Adipocyte (in vitro differentiated cells): ENCODE measurements at regions not wholly inside any gene's neighbourhood (a gene's known extent, or its start where the extent isn't known, plus 50 kb on each side); places are given as distances from the start of the nearest gene placed in this dataset.
A peak's percentile ranks its signal among the peaks of the same experiment; 100 is the strongest.

Source experiments
- DNase-seq: peaks from one replicate; pipeline ENCODE4 v3.0.0-alpha.2; 2015; ENCODE audit warnings: low read depth
- H3K27me3 ChIP-seq: replicated peaks from 2 replicates; pipeline ENCODE4 v1.7.0; 2013; ENCODE audit warnings: mild to moderate bottlenecking, low read length, moderate library complexity; ENCODE audit not compliant: control insufficient read depth, insufficient read depth
- H3K36me3 ChIP-seq: 2 replicates; pipeline ENCODE4 v1.7.0; 2013; ENCODE audit warnings: low read length, mild to moderate bottlenecking, moderate library complexity; ENCODE audit not compliant: control insufficient read depth, insufficient read depth, severe bottlenecking
- H3K4me1 ChIP-seq: 2 replicates; pipeline ENCODE4 v1.7.0; 2013; ENCODE audit warnings: mild to moderate bottlenecking, low read length, moderate library complexity; ENCODE audit not compliant: control insufficient read depth, insufficient read depth
- H3K4me3 ChIP-seq: 2 replicates; pipeline ENCODE4 v1.7.0; 2013; ENCODE audit warnings: mild to moderate bottlenecking, low read length, moderate library complexity
- H3K9ac ChIP-seq: 2 replicates; pipeline ENCODE4 v1.7.0; 2013; ENCODE audit warnings: mild to moderate bottlenecking, low read length, moderate library complexity
- H3K9me3 ChIP-seq: 2 replicates; pipeline ENCODE4 v1.7.0; 2013; ENCODE audit warnings: mild to moderate bottlenecking, low read length, moderate library complexity; ENCODE audit not compliant: control insufficient read depth

DNA sequence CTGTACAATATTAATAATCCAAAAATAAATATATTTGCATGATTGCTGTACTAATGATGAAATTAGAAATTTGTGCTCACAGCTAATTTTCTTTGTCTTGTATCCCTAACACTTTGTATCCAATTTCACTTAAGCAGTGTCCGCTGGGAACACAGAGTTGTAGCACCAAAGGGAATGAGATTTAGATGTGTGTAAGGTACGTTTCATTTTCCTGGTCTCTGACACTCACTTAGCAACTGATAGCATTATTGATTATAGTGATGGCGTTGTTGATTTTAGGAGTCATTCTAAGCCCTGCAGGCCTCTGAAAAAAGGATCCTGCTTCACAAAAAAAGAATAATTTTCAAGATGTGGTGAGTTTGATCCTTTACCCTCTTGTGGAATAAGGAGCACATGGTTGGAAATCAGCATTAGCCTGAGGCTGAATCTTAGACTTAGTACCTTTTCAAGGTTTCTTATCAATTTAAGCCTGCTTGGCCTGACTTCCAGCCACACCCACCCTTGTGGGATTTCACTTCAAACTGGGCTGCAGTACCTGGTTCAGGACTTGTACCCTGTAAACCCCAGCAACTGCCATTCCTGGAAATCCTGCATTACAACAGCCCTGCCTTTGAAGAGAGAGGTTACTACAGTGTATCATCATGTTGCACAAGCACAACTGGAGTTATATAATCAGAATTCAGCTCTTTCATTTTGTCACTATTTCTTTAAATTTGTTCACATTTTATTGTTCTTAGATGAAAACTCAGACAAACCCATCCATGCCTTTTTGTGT, 116.2 kb downstream of the RND3 start:
- H3K4me1 ChIP-seq: peaks cover 1% of the 10 kb centered on the region
- no peaks in the 10 kb centered on the region for H3K36me3 ChIP-seq
- peaks cover 6% of the 10 kb centered on the region for H3K9me3 ChIP-seq
- no peaks in the 10 kb centered on the region for H3K27me3 ChIP-seq
- no peak overlapping the region for H3K9ac ChIP-seq
- no peak for DNase-seq
- no peak overlapping the region for H3K4me3 ChIP-seq

- Histone ChIP-seq H3K4me1 (no peaks in the 10 kb centered on the region), H3K36me3 (no peaks in the 10 kb centered on the region), H3K27me3 (no peaks in the 10 kb centered on the region), H3K9me3 (peaks cover 6% of the 10 kb centered on the region), H3K4me3 (no peak overlapping the region), H3K9ac (no peak overlapping the region)
- DNase-seq: no peak
Observed at GRCh38 chr2:150370561-150370960, 116.9 kb downstream of the RND3 start.

DNA sequence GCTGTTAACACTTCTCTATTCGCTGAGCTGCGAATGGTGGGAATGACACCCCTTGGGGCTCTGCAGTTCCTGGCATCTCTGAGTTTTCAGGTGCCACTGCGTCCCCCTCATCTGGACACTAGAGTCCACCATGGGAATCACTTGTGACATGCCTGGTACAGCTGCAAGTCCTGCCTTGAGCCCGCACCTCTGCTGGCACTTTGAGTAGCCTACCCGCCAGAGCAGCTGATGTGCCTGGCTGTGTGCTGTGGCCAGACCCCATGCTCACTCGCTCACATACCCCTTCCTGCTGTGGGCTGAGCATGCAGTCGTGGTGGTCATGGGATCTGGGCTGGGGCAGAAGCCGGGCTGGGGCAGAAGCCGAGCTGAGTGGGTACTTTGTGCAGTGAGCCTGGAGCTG, 117.6 kb downstream of the RND3 start:
- no peaks in the 10 kb centered on the region for H3K27me3 ChIP-seq
- no peak for DNase-seq
- H3K9ac ChIP-seq: no peak overlapping the region
- no peak overlapping the region for H3K4me3 ChIP-seq
- no peaks in the 10 kb centered on the region for H3K36me3 ChIP-seq
- no peaks in the 10 kb centered on the region for H3K4me1 ChIP-seq
- H3K9me3 ChIP-seq: peaks cover 6% of the 10 kb centered on the region

DNA sequence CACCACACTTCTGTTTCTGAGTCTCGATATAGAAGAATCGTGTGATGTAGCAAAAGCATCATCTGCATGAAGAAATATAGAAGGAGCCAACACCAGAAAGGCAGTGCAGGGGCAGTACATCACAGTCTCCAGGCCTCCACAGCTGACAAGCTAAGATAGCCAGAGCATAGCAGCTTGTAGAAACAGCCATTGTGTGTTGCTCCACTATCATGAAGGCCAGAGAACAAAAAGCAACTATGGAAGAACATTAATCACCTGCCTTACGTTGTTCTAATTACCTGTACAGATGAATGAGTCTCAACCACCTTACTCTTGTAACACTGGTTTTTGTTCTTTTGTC, 129.0 kb downstream of the RND3 start:
- H3K36me3 ChIP-seq: no peaks in the 10 kb centered on the region
- no peaks in the 10 kb centered on the region for H3K27me3 ChIP-seq
- H3K4me1 ChIP-seq: peaks cover 4% of the 10 kb centered on the region
- peaks cover 3% of the 10 kb centered on the region for H3K9me3 ChIP-seq
- no peak overlapping the region for H3K9ac ChIP-seq
- DNase-seq: no peak
- no peak overlapping the region for H3K4me3 ChIP-seq

DNA sequence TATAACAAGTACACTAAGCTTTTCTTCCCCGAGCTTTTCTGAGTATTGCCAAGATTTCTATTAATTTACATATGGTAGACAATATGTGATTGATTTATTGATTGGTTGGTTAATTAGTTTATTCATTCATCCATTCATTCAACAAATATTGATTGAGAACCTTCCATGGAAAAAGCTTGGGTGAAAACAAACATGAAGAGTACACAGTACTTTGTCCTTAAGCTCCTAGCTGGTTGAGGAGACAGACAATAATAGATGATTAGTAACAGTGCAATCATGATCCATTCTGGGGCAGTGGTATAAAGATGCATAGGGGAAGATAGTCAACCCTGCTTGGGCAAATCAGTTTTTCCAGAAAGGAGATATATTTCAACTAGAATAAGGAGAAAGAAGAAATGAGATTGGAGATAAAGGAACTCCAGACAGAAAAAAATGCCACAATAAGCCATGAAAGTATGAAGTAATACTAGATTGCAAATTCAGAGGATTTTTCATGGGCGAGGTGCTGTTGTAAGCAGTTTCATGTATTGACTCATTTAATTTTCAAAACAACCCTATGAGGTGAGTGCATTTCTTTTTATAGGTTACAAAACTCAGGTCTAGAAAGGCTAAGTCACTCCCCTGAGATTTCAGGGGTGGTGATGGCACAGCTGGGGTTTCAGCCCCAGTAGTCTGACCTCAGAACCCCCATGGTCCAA, 129.5 kb downstream of the RND3 start:
- peak; percentile 67 for DNase-seq
- Histone ChIP-seq H3K27me3 (no peaks in the 10 kb centered on the region), H3K4me3 (no peak overlapping the region), H3K9me3 (peaks cover 3% of the 10 kb centered on the region), H3K9ac (no peak overlapping the region), H3K36me3 (no peaks in the 10 kb centered on the region), H3K4me1 (peaks cover 4% of the 10 kb centered on the region)

DNA sequence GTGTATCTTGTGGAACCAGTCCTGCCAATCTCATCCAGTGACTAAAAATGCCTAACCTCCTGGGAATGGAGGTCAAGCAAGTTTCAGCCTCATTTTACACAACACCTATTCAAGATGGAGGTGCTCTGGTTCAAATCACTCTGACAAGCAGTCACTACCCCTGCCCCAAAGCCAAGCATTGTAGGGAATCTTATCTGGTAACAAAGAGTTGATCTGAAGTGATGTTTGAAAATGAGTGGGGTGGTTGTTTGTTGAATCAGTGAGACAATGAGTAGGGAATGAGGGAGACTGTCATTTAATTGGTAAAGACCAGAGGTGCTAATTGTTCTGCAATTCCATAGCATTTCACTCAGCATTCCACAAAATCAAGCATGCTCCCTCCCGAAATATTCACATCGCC, 132.0 kb downstream of the RND3 start:
- H3K4me1 ChIP-seq: peaks cover 4% of the 10 kb centered on the region
- H3K9ac ChIP-seq: no peak overlapping the region
- H3K36me3 ChIP-seq: no peaks in the 10 kb centered on the region
- no peak overlapping the region for H3K4me3 ChIP-seq
- no peak for DNase-seq
- H3K9me3 ChIP-seq: no peaks in the 10 kb centered on the region
- H3K27me3 ChIP-seq: no peaks in the 10 kb centered on the region

DNA sequence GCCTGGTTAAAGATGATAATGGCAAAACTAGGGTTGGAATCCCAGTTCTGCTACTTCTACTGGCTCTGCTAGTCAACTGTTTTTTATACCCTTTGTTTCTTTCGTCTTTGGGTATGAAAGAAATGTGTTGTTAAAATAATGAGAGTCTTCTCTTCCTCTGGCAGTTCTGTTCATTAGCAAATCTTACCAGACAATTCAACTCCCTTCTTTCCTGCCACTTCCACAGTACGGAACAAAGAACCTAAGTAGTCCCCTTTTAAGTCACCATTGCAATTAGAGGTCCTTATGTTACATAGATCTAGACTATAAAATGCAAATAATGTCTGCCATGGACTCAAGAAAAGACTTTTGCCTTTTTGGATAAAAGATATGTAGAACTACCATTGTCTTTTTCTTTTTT, 134.1 kb downstream of the RND3 start:
- H3K36me3 ChIP-seq: no peaks in the 10 kb centered on the region
- H3K4me1 ChIP-seq: peaks cover 4% of the 10 kb centered on the region
- H3K9ac ChIP-seq: no peak overlapping the region
- H3K4me3 ChIP-seq: no peak overlapping the region
- no peaks in the 10 kb centered on the region for H3K9me3 ChIP-seq
- H3K27me3 ChIP-seq: no peaks in the 10 kb centered on the region
- no peak for DNase-seq

- Histone ChIP-seq H3K9me3 (no peaks in the 10 kb centered on the region), H3K4me3 (no peak overlapping the region), H3K27me3 (no peaks in the 10 kb centered on the region), H3K4me1 (no peaks in the 10 kb centered on the region), H3K36me3 (no peaks in the 10 kb centered on the region), H3K9ac (no peak overlapping the region)
- no peak for DNase-seq
Observed at GRCh38 chr2:150351922-150352321, 135.5 kb downstream of the RND3 start.

GRCh38 chr2:150350500-150350899, 137.0 kb downstream of the RND3 start:
- H3K9ac ChIP-seq: no peak overlapping the region
- no peaks in the 10 kb centered on the region for H3K36me3 ChIP-seq

DNA sequence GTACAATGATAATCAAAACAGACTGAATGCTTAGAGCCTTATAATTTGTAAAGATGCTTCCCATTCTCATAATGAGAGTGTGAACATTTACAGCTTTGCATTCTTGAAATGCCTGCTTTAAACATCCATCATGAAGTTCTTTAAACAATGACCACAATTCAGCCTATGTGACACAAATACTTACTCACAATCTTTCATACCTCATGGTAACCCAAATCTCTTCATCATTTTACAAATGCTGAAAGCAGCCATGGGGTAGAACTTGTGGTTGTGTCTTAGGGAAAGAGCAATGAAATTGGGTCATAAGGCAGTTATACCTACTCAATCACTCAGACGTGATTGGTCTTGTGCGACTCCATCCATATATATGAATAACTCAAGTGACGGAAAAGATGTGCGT, 140.7 kb downstream of the RND3 start:
- Histone ChIP-seq H3K27me3 (no peaks in the 10 kb centered on the region), H3K9ac (no peak overlapping the region), H3K9me3 (no peaks in the 10 kb centered on the region), H3K36me3 (no peaks in the 10 kb centered on the region), H3K4me3 (no peak overlapping the region), H3K4me1 (no peaks in the 10 kb centered on the region)
- no peak for DNase-seq

More at GRCh38 chr2:150350500-150350899, 137.0 kb downstream of the RND3 start:
- no peak for DNase-seq
- Histone ChIP-seq H3K9me3 (no peaks in the 10 kb centered on the region), H3K27me3 (no peaks in the 10 kb centered on the region), H3K4me3 (no peak overlapping the region), H3K4me1 (no peaks in the 10 kb centered on the region)

GRCh38 chr2:150341982-150342680, 145.3 kb downstream of the RND3 start:
- peaks cover 16% of the 10 kb centered on the region for H3K4me1 ChIP-seq

More at GRCh38 chr2:150341982-150342680, 145.3 kb downstream of the RND3 start:
- no peaks in the 10 kb centered on the region for H3K27me3 ChIP-seq
- no peak overlapping the region for H3K9ac ChIP-seq
- H3K36me3 ChIP-seq: no peaks in the 10 kb centered on the region
- H3K4me3 ChIP-seq: no peak overlapping the region
- H3K9me3 ChIP-seq: no peaks in the 10 kb centered on the region
- DNase-seq: no peak
